ENCODE measurements at regions not wholly inside any gene's neighbourhood (a gene's known extent, or its start where the extent isn't known, plus 50 kb on each side); places are given as distances from the start of the nearest gene placed in this dataset.

DNA sequence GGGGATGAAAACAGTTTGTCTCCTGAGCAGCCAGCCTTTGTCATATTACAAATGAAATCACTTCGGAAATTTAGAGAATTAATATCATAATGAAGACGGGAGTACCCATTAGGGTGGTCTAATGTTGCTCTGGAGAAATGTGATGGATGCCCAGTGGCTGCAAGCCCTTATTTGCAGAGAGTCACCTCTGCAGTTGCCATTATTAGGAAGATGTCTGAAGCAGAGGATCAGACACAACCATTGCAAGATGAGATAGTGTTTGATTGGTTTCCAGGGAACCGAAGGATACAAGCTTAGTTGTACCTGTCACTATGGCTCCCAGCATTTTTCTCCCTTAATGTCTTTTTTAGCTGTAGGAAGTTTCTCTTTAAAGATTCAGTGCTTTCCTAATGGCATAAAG is 272.4 kb downstream of the FIGN start:
- ATAC-seq (no peak), DNase-seq (no peak)
- intact Hi-C loops (cut with DNase I, micrococcal nuclease), result no loop called here

DNA sequence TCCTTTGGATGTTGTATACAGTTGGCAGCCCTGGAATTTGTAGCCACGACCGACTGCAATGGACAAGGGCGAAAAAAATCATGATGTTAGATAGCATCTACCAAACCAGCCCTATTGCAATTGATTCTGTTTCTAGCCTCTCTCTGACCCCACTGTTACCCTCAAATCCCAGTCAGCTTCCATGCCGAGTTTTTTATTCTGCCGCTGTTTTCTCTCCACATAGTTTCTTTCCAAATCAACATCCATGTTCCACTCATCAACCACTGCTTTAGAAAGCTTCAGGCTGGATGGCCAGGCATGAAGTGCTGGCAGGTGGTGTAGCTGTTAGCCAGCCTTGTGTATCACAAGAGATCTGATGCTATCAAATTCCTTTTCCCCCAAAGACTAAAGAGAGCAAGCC is 272.8 kb downstream of the FIGN start:
- no peak for ATAC-seq
- intact Hi-C loops (cut with DNase I, micrococcal nuclease), result no loop called here
- DNase-seq, result no peak

DNA sequence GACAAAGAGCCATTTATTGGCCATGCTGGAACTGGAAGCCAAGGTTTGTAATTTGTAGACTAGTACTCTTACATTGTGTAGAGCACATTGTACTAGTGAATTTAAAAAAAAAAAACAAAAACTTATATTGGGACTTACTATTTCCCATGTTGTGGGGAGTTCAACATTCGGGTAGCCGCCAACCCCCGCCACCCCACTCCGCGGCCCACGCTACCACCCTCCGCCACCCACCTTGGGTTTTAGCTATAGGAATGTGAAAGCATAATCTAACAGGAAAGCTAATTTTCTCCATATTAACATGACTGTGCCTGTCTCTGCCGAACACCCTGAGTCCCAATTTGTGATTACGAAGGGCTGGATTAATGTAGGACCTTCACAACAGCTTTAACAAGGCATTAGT is 275.8 kb downstream of the FIGN start:
- ATAC-seq (no peak), DNase-seq (no peak)
- intact Hi-C loops (cut with DNase I, micrococcal nuclease), result no loop called here

DNA sequence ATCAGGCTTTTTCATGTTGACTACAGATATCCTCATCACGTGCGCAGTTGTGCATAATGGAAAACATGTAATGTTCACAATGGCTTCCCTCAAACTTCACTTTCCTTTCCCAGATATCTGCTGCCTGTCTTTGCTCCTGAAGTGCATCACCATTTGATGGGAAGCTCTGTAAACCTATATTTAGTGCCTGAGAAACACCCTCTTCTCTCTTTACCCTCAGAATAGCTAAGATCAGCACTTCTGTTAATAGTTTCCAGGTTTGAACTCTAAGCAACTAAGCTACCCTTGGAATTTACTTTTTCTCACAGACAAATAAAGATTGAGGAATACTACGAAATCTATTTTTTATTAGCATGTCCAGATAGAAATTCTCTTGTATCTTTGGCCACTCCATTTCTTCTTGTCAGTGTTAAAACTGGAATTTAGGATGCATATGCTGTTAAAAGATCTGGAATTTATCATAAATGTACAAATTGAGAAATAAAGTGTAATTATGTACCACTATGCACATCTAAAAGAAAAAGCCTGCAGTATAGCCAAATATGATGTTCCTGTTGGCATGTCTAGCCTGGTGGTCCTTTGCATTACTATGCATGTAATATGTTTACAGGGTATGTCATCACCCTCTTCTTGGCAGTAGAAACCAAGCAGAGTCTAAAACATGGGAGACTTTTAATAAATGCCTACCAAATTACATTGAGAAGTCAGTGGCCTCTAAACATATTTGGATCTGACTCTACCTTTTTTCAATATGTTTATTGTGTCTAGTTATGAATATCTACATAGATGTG is 278.7 kb downstream of the FIGN start:
- intact Hi-C loops (cut with DNase I, micrococcal nuclease), result no loop called here
- ATAC-seq (no peak), DNase-seq (no peak)

DNA sequence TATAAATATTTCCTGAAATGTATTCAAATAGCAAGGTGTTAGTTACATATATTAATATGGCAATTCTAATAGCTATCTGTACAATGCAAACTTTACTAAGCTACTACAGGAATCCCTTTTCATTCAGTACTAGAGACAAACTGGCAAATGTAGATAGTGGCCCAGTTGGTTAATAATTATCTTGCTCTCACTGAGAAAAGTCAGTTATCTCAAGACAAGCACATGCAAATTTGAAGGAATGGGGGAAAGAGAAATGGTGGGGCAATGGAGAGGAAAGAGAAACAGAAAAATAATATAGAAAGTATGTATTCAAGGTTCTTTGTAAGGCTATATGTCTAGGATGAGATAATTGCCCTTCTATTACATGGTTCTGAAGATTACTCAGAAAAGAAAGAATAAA is 280.0 kb downstream of the FIGN start:
- DNase-seq (no peak), ATAC-seq (no peak)
- intact Hi-C loops (cut with DNase I, micrococcal nuclease), result no loop called here

DNA sequence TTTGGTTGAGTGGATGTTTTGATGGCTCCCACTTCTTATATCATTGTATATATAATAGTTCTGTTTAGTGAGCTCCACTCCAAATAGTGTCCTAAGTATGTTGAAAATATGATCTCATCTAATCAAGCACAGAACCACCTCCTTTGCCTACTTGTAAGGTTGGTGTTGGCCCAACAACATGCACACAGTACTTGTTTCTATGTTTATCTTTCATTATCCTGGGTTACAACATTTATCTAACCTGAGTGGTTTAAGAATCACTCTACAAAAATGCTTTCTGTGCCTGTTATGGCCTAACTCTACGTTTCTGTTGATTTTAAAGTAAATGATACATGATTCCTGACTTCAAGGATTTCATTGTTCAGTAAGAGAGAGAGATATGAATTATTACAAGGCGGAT is 281.9 kb downstream of the FIGN start:
- intact Hi-C loops (cut with DNase I, micrococcal nuclease), result no loop called here
- no peak for ATAC-seq
- no peak for DNase-seq

DNA sequence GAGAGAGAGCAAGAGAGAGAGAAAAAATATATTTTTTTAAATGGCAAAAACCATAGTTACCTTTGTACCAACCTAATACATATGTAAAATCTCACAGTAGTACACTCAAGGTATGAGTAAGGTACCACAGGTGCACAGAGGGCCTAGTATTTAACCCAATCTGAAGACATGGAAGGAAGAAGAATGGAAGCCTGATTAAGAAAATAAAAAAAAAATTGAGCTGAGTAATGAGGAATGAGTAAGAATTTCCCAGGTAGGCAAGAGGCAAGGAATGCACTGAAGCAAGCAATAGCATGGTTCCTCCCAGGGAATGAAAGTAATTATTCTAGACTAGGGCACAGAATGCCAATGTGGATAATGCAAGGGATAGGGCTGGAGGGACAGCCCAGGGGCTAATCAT is 294.2 kb downstream of the FIGN start:
- DNase-seq, result no peak
- intact Hi-C loops (cut with DNase I, micrococcal nuclease), result no loop called here
- no peak for ATAC-seq

DNA sequence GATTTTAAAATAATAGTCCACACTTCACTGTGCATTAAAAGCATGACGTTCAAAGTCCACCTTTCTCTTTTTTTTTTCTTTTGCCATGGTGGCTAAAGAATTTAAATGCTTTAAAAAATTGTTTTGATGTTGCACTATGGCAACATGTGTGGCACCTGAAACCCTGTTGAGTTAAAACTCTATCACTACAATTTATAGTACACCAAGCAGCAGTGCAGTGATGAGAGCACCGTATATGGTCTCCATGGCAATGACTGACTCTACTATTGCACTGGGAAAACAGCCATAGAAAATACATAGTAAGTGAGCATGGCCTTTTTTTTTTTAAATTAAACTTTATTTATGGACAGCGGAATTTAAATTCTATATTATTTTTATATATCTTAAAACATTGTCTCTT is 298.8 kb downstream of the FIGN start:
- no peak for DNase-seq
- ATAC-seq, result no peak
- intact Hi-C loops (cut with DNase I, micrococcal nuclease), result no loop called here

DNA sequence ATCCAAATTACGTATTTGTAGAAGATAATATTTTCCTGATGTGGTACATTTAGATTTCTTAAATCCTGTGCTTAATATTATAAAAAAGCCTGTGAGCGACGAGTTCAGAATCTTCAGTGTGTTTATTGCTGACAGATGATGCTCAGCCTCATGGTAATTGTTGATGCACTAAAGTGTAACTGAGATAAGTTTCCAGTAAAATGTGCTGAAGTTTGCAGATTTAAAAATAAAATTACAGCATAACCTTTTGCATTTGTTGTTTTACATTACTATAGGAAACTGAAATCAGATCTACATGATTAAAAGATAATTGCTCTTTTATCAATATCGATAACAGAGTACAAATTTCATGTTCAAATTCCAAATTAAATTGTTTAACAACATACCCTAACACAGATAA is 307.6 kb downstream of the FIGN start:
- intact Hi-C loops (cut with DNase I, micrococcal nuclease), result no loop called here
- DNase-seq (no peak), ATAC-seq (no peak)

DNA sequence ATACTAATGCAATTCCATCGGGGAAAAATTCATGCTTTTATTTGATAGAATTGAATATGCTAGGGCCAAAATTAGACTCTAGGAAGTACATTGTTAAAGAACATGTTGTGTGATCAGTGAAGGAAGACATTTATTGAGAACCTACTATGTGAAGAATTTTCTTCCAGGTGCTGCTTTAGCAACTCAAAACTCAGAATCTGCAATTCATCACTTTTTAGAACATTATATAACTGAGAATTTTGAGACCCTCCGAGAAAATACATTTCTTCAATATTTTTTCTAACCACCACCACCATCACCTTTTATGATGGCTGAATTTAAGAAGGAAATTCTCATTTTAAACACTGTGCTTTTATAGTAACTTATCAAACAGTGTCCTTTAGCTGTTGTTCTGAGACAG is 315.2 kb downstream of the FIGN start:
- ATAC-seq, result no peak
- no peak for DNase-seq
- intact Hi-C loops (cut with DNase I, micrococcal nuclease), result no loop called here

DNA sequence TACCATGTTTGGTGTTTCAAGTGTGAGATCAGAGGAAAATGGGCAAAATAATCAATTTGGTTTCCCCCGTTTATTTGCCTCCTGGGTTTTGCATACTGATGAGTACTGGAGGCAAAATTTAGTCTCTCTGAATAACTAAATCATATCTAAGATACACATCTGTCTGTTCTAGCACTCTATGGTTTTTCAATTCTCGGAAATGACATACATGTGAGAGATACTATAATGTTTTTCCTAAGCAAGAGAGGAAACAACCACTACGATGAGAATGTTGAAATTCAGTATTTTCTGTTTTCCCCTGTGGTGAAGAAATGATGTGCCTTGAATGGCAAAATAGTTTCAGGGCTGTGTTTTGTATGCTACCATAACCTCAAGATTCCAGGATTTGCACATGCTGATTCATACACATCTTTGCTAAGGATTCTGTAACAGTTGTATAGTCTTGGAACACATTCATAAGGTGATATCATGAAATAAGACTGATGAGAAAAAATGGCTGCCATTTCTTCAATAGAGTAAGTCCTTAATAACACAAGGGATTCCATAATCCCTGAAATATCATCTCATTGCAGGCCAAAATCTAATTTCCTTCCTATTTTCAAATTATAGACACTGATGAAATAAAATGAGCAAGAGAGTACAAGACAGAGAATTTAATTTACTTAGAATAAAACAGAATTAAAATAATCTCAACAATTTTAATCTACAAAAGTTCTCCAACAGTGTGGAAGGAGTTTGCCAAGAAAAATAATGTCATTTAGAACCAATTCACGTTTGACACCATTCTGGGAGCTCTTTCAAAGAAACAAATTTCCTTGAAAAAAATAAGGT is 316.6 kb downstream of the FIGN start:
- ATAC-seq (no peak), DNase-seq (no peak)
- intact Hi-C loops (cut with DNase I, micrococcal nuclease), result no loop called here

DNA sequence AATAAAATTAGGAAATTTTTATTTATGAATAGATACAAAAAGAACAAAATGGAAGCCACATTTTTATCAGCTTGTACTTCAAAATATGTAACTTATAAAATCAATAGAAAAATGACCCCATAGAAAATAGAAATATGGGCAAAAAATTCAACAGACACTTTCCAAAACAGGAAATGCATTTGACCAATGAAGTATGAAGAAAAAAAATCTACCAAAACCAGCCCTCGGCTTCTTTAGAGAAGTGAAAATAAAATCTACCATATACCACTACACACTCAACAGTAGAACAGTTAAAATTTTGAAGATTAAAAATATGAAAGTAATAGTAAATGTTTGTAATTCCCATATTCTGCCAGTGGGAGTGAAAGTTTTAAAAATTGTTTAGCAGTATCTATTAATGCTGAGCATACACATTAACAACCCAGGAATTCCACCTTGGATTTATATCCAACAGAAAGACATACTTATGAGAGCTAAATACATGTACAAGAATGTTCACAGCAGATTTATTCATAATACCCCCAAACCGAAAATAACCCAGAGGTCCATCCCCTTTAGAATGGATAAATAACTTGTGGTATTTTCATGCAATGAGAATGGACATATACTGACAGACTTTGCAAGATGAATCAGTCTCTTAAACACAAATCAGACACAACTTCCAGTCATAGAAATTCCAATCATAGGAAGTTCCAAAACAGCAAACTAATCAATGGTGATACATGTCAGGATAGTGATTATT is 318.0 kb downstream of the FIGN start:
- no peak for ATAC-seq
- intact Hi-C loops (cut with DNase I, micrococcal nuclease), result no loop called here
- no peak for DNase-seq

DNA sequence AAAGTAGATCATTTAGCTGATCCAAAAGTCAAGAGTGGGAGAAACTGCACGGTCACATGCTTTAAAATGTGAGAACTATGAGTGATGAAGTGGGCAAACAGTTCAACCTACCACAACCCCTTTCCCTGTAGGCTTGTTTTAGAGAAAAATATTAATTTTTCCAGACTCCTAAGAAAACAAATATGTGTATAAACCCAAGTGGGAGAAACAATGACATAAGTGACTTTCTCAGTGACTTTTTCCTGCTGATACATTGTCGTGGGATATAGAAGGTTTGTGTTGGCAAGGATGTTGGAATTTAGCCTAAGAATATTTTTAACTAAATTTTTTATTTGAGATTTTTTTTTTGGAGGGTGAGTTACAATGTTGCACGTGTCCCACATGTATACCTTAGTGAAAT is 321.7 kb downstream of the FIGN start:
- ATAC-seq (no peak), DNase-seq (no peak)
- intact Hi-C loops (cut with DNase I, micrococcal nuclease), result no loop called here

DNA sequence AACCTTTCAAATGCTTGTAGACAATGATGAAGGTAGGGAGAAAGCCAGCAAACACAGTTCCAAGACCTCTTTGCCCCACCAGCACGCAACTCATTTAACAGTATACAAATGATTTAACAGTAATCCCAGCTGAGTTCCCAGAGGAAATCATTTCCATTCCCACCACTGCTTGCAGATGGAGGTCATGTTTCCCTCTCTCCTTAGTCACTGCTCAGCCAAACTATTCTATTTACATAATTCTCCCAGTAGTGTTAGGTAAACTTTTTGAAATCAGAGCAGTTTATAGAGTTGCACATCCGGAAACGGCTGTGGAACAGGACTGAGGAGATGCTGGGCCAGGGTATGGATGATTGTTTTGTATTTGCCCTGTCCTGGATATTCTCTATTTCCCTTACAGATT is 328.5 kb downstream of the FIGN start:
- DNase-seq (no peak), ATAC-seq (no peak)
- intact Hi-C loops (cut with DNase I, micrococcal nuclease), result no loop called here

DNA sequence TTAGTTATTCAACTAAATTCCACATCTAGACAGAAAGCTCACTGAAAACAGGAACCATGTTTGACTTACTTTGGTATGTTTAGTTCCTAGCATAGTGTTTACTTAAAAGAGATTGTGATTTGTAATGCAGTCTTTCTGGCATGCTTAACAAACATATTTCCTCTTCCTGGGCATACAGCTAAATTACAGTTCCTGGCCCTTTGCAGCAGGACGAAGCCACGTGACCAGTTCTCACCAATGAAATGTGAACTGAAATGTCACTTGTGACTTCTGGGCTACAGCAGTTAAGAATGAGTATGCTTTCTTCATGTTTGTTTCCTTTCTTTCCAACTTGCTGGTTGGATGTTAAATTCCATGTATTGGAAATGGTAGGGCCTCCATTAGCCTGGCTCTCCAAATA is 330.5 kb downstream of the FIGN start:
- DNase-seq (no peak), ATAC-seq (no peak)
- intact Hi-C loops (cut with DNase I, micrococcal nuclease), result no loop called here

DNA sequence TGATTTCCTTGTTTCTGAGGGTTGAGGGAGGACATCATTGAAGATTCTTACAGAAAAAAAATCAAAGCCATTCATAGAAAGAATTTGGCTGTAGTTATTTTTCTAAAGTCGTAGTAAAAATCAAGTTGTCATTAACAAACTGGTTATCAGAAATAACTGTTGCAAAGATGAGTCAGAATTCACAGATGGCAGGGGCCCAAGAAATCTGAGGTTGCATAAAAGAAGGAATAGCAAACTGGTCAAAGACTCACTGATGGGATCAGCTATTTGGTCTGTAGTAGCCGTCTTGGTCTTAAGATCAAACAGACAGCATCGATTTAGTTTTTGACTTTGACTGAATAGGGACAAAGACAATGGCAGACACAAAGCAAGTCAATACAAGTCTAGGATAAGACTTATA is 334.3 kb downstream of the FIGN start:
- DNase-seq (no peak), ATAC-seq (no peak)
- intact Hi-C loops (cut with DNase I, micrococcal nuclease), result no loop called here

DNA sequence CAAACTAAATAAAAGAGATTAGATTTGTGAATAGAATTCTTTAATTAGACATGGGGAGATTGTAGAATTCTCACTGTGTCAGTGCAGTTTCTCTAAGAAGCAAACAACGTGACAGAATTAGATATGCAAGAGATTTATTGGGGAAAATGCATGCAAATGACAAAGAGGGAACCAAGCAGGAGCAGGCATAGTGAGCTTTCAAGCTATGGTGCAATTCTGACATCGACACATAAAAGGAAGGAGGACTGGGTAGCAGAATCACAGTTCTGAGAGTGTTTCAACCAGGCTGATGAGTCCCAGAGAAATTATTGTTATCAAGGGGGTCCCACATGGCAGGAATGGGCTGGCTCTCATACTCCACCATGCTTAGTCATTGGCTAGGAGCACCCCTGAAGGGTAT is 338.4 kb downstream of the FIGN start:
- intact Hi-C loops (cut with DNase I, micrococcal nuclease), result no loop called here
- no peak for DNase-seq

DNA sequence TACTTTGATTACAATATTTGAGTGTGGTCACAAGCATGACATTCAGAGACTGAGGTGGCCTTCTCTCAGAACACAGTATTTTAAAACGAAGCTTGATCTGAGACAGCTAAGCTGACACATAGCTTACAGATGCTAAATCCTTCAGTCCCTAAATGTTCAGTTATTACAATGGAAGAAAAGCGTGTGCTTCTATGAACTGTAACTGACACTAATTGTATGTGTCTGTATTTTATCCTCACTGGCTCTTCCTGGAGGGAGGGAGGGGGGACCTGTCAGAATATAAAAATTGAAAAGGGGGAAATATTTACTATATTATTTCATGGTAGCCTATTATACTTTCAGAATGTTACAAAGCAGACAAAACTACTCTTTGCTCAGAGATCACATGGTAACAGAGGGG is 340.2 kb downstream of the FIGN start:
- no peak for DNase-seq
- ATAC-seq, result no peak
- intact Hi-C loops (cut with DNase I, micrococcal nuclease), result no loop called here

More for the DNA sequence above, 338.4 kb downstream of the FIGN start:
- ATAC-seq, result no peak

DNA sequence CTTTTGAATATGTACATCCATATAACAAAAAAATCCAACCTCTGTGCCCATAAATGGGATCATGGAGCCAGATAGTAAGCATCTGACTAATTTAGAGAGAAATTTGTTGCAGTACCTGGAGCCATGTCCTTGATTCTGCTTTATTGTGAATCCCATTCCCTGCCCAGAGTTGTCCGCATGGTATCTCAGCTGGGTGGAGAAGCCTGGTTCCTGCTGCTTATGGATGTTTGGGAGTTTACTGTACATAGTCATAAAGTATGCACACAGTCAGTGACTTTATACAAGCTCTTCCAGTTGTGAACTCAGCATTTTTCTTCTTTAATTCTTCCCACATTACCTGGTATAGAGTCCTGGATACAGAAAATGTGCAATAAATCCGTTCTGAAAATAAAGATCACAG is 346.0 kb downstream of the FIGN start:
- DNase-seq, result no peak
- ATAC-seq, result no peak
- intact Hi-C loops (cut with DNase I, micrococcal nuclease), result no loop called here

DNA sequence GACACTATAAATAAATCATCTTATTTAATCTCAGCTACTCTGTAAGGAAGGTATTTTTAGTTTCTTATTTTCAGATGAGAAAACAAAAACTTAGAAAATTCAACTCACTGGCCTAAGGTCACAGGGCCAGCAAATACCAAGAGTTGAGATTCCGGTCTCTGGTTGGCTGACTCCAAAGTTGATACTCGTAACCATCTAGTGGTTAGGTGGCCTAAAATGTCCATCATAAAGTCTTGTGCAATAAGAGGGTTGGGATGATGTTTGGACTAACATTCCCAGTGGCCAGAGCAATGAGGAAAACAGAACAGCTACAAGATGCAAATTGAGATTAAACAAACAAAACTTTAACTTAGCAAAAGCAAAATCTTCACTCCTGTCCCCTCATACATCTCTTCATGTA is 360.3 kb downstream of the FIGN start:
- ATAC-seq (no peak), DNase-seq (no peak)
- intact Hi-C loops (cut with DNase I, micrococcal nuclease), result no loop called here

Data from left colon (tissue), 2 donors.